ENCODE measurements at regions not wholly inside any gene's neighbourhood (a gene's known extent, or its start where the extent isn't known, plus 50 kb on each side); places are given as distances from the start of the nearest gene placed in this dataset.

GRCh38 chr15:46177219-46177618 is 542.4 kb downstream of the SQOR start:
- ChIA-PET POLR2A (no interaction called here), CTCF (no interaction called here)
- Histone ChIP-seq H3K9me3 (ENCODE audit: control extremely low read depth in 1 of 3, control insufficient read depth in 2 of 3, insufficient read depth in 1 of 3, low read length in 2 of 3) (no peaks in the 10 kb centered on the region), H3K27ac (ENCODE audit: low read length in 2 of 2) (no peak overlapping the region), H3K27me3 (replicated peaks in 1 of 4; ENCODE audit: control extremely low read depth in 1 of 4, control insufficient read depth in 3 of 4, insufficient read depth in 4 of 4, low read length in 3 of 4) (no peaks in the 10 kb centered on the region), H3K4me1 (ENCODE audit: control insufficient read depth in 2 of 2, insufficient read depth in 2 of 2, low read length in 2 of 2) (no peaks in the 10 kb centered on the region), H3K36me3 (replicated peaks in 1 of 2; ENCODE audit: control extremely low read depth in 1 of 2, control insufficient read depth in 1 of 2, extremely low read depth in 1 of 2, insufficient read depth in 2 of 2, low read length in 1 of 2) (no peaks in the 10 kb centered on the region), H3K9ac (ENCODE audit: low read length) (no peak overlapping the region), H4K20me1 (ENCODE audit: control insufficient read depth, insufficient read depth, low read length, poor library complexity, severe bottlenecking) (no peaks in the 10 kb centered on the region), H3K79me2 (ENCODE audit: control insufficient read depth, insufficient read depth, low read length) (no peaks in the 10 kb centered on the region), H2AFZ (ENCODE audit: insufficient read depth, low read depth, low read length, poor library complexity, severe bottlenecking) (no peak overlapping the region), H3K4me3 (ENCODE audit: control extremely low read depth in 1 of 5, extremely low read depth in 1 of 5, insufficient read depth in 1 of 5, low read depth in 2 of 5, low read length in 4 of 5) (no peak overlapping the region), H3K4me2 (replicated peaks; ENCODE audit: low read depth, low read length, poor library complexity, severe bottlenecking) (no peak overlapping the region)
- Mint-ChIP-seq H3K4me3 (no peak overlapping the region), H3K4me1 (no peaks in the 10 kb centered on the region), H3K27me3 (no peaks in the 10 kb centered on the region), H3K27ac (no peak overlapping the region), H3K9me3 (ENCODE audit: insufficient read depth) (no peaks in the 10 kb centered on the region)
- DNase-seq (no peak), ATAC-seq (ENCODE audit: low read depth) (no peak)
- TF ChIP-seq CTCF (IDR thresholded peaks at IDR 0.05) (no peak), EZH2 (IDR thresholded peaks at IDR 0.05; ENCODE audit: borderline replicate concordance, insufficient read depth, low read depth, low read length, poor library complexity, severe bottlenecking) (no peak)
- intact Hi-C loops (cut with micrococcal nuclease) = no loop called here
- WGBS (ENCODE audit: insufficient coverage) = 88% methylated on average over 1 of the region's 2 CpGs

- no peaks in the 10 kb centered on the region for H4K20me1 ChIP-seq (ENCODE audit: control insufficient read depth, insufficient read depth, low read length, poor library complexity, severe bottlenecking)
- CTCF ChIA-PET = no interaction called here
- intact Hi-C loops (cut with micrococcal nuclease) = no loop called here
- H3K27me3 ChIP-seq (replicated peaks in 1 of 4; ENCODE audit: control extremely low read depth in 1 of 4, control insufficient read depth in 3 of 4, insufficient read depth in 4 of 4, low read length in 3 of 4) = no peaks in the 10 kb centered on the region
- Mint-ChIP-seq H3K9me3 (ENCODE audit: insufficient read depth) (no peaks in the 10 kb centered on the region), H3K27ac (no peak overlapping the region), H3K4me3 (no peak overlapping the region), H3K27me3 (no peaks in the 10 kb centered on the region), H3K4me1 (no peaks in the 10 kb centered on the region)
- H2AFZ ChIP-seq (ENCODE audit: insufficient read depth, low read depth, low read length, poor library complexity, severe bottlenecking) = no peak overlapping the region
- H3K79me2 ChIP-seq (ENCODE audit: control insufficient read depth, insufficient read depth, low read length) = no peaks in the 10 kb centered on the region
- DNase-seq = no peak
- no peak overlapping the region for H3K4me3 ChIP-seq (ENCODE audit: control extremely low read depth in 1 of 5, extremely low read depth in 1 of 5, insufficient read depth in 1 of 5, low read depth in 2 of 5, low read length in 4 of 5)
- peaks cover 0 to 3% (median 3%) of the 10 kb centered on the region in 3 donors for H3K9me3 ChIP-seq (ENCODE audit: control extremely low read depth in 1 of 3, control insufficient read depth in 2 of 3, insufficient read depth in 1 of 3, low read length in 2 of 3)
- H3K36me3 ChIP-seq (replicated peaks in 1 of 2; ENCODE audit: control extremely low read depth in 1 of 2, control insufficient read depth in 1 of 2, extremely low read depth in 1 of 2, insufficient read depth in 2 of 2, low read length in 1 of 2) = no peaks in the 10 kb centered on the region
- ATAC-seq (ENCODE audit: low read depth) = no peak
- no peak overlapping the region for H3K27ac ChIP-seq (ENCODE audit: low read length in 2 of 2)
- no CpG with 5 or more reads among the region's 1 CpG for WGBS (ENCODE audit: insufficient coverage)
- no peaks in the 10 kb centered on the region for H3K4me1 ChIP-seq (ENCODE audit: control insufficient read depth in 2 of 2, insufficient read depth in 2 of 2, low read length in 2 of 2)
- POLR2A ChIA-PET = no interaction called here
- TF ChIP-seq EZH2 (IDR thresholded peaks at IDR 0.05; ENCODE audit: borderline replicate concordance, insufficient read depth, low read depth, low read length, poor library complexity, severe bottlenecking) (no peak), CTCF (IDR thresholded peaks at IDR 0.05) (no peak)
- H3K4me2 ChIP-seq (replicated peaks; ENCODE audit: low read depth, low read length, poor library complexity, severe bottlenecking) = no peak overlapping the region
- no peak overlapping the region for H3K9ac ChIP-seq (ENCODE audit: low read length)
Observed at GRCh38 chr15:46178138-46178537, 543.3 kb downstream of the SQOR start.

Measured in B cell (primary cell).